ENCODE measurements at regions not wholly inside any gene's neighbourhood (a gene's known extent, or its start where the extent isn't known, plus 50 kb on each side); places are given as distances from the start of the nearest gene placed in this dataset.

- TF ChIP-seq CTCF (IDR thresholded peaks at IDR 0.05) (no peak), POLR2A (IDR thresholded peaks at IDR 0.05) (no peak), POLR2AphosphoS5 (IDR thresholded peaks at IDR 0.05) (no peak)
Measured at GRCh38 chr2:185337033-185337432, 401.6 kb upstream of the FSIP2 start.
